Liver (tissue), 3 donors: ENCODE measurements at regions not wholly inside any gene's neighbourhood (a gene's known extent, or its start where the extent isn't known, plus 50 kb on each side); places are given as distances from the start of the nearest gene placed in this dataset.

ENCODE experiments used
- CTCF ChIP-seq: fragments of 150-350 bp; IDR thresholded peaks from 2 replicates; pipeline ENCODE4 v1.5.1; 2017; ENCODE audit warnings: improper control_type of control experiment, low read depth, low read length; ENCODE audit not compliant: missing input control
- NR2F2 ChIP-seq: IDR thresholded peaks from 2 replicates; pipeline ENCODE4 v1.6.1; 2016; ENCODE audit warnings: antibody characterized with exemption
- RAD21 ChIP-seq, 2 donors: IDR thresholded peaks; 2 replicates each; pipeline ENCODE4 v1.6.1; 2016; ENCODE audit warnings: antibody characterized with exemption in 2 of 2, mild to moderate bottlenecking in 2 of 2
- REST ChIP-seq: IDR thresholded peaks from 2 replicates; pipeline ENCODE4 v1.6.1; 2016; ENCODE audit warnings: antibody characterized with exemption, mild to moderate bottlenecking
- SP1 ChIP-seq: IDR thresholded peaks from 2 replicates; pipeline ENCODE4 v1.6.1; 2018; ENCODE audit warnings: antibody characterized with exemption, mild to moderate bottlenecking
- TAF1 ChIP-seq: conservative IDR thresholded peaks from 2 replicates; pipeline ENCODE4 v1.6.1; 2016; ENCODE audit warnings: antibody characterized with exemption, mild to moderate bottlenecking
- donor health status: healthy.
- donor health status: healthy.

GRCh38 chr11:39036021-39036420 is 2423.4 kb downstream of the LRRC4C start:
- TF ChIP-seq CTCF, result no peak
- TF ChIP-seq TAF1, result no peak
- no peak for TF ChIP-seq RAD21 (IDR thresholded peaks at IDR 0.05)
- no peak for TF ChIP-seq REST
- no peak for TF ChIP-seq SP1
- TF ChIP-seq NR2F2, result no peak
